HCT116 (cell line): ENCODE measurements at regions not wholly inside any gene's neighbourhood (a gene's known extent, or its start where the extent isn't known, plus 50 kb on each side); places are given as distances from the start of the nearest gene placed in this dataset.
"Not testable (repeated sequence)": the region's sequence is repeated elsewhere in the genome, so short reads cannot be mapped to it uniquely, and the experiment has no call there.

Experiments used
- ATAC-seq: fragments of 200-7000 bp; cut with Tn5 transposase; 2 replicates; pipeline ENCODE4 v1.9.1; 2020; ENCODE audit warnings: mild to moderate bottlenecking, moderate library complexity
- BruUV-seq: library from RNA; stranded (reverse); fragments of 400-500 nt; replicated peaks from 2 replicates; lab custom pipeline; 2021; lab: Mats Ljungman, UMichigan
- CTCF ChIA-PET: fragments of 300-600 bp; sonication (Branson Sonifier 250); formaldehyde crosslinking; loops from one replicate; lab custom pipeline; 2021; ENCODE audit warnings: antibody characterized with exemption; lab: Charles Lee
- POLR2A ChIA-PET: fragments of 300-600, 350-600 bp; sonication (Branson Sonifier 250); formaldehyde crosslinking; loops from one replicate; lab custom pipeline; 2021; ENCODE audit warnings: antibody characterized with exemption; lab: Charles Lee
- RAD21 ChIA-PET, 2 experiments: fragments of 300-600 bp; sonication (Branson Sonifier 250); formaldehyde crosslinking; loops; one replicate each; lab custom pipeline; 2023; ENCODE audit warnings: low total read pairs in 2 of 2; ENCODE audit not compliant: uncharacterized antibody in 2 of 2, unreplicated experiment in 2 of 2, low non-redundant PET in 1 of 2; lab: Charles Lee
- DNase-seq: peaks from one replicate; pipeline ENCODE4 v3.0.0-alpha.2; 2010; ENCODE audit warnings: low read depth, low spot score
- H2AFZ ChIP-seq: fragments of 200-600 bp; shearing (Covaris generic), sonication (generic); 2 replicates; pipeline ENCODE4 v1.6.1; 2017; ENCODE audit warnings: low read depth, mixed run types, mixed read lengths, antibody characterized with exemption, low read length; ENCODE audit not compliant: poor library complexity, severe bottlenecking
- H3K27ac ChIP-seq: 2 replicates; pipeline ENCODE4 v1.5.1; 2012; ENCODE audit warnings: low read depth, low read length
- H3K27me3 ChIP-seq: fragments of 200-600 bp; sonication (generic); 2 replicates; pipeline ENCODE4 v1.6.1; 2016; ENCODE audit warnings: mixed run types, low read length, mixed read lengths; ENCODE audit not compliant: insufficient read depth
- H3K36me3 ChIP-seq, 2 experiments: fragments of 200-500 bp in 1 of 2; fragments of 200-600 bp in 1 of 2; sonication (Bioruptor generic) in 1 of 2; sonication (generic) in 1 of 2; 2 replicates each; pipeline versions ENCODE4 v1.5.1 to v1.6.1; 2014 to 2016; ENCODE audit warnings: low read length in 2 of 2, inconsistent platforms in 1 of 2, mixed read lengths in 1 of 2, mixed run types in 1 of 2; ENCODE audit not compliant: insufficient read depth in 2 of 2, control insufficient read depth in 1 of 2
- H3K4me1 ChIP-seq, 2 experiments: fragments of 200-600 bp in 1 of 2; sonication (generic) in 1 of 2; 2 replicates each; pipeline versions ENCODE4 v1.5.1 to v1.6.1; 2012 to 2017; ENCODE audit warnings: low read length in 2 of 2, inconsistent platforms in 1 of 2, mild to moderate bottlenecking in 1 of 2, mixed read lengths in 1 of 2, mixed run types in 1 of 2, moderate library complexity in 1 of 2; ENCODE audit not compliant: insufficient read depth in 2 of 2, control insufficient read depth in 1 of 2
- H3K4me2 ChIP-seq: fragments of 200-600 bp; sonication (generic); 2 replicates; pipeline ENCODE4 v1.6.1; 2017; ENCODE audit warnings: mixed run types, low read length, mixed read lengths
- H3K4me3 ChIP-seq, 2 experiments: fragments of 200-600 bp in 1 of 2; sonication (generic) in 1 of 2; replicated peaks in 1 of 2; 2 replicates each; pipeline ENCODE4 v1.5.1; 2011 to 2016; ENCODE audit warnings: low read length in 2 of 2, control low read depth in 1 of 2, low read depth in 1 of 2, mild to moderate bottlenecking in 1 of 2, mixed read lengths in 1 of 2, mixed run types in 1 of 2
- H3K79me2 ChIP-seq: fragments of 200-600 bp; sonication (generic); 2 replicates; pipeline ENCODE4 v1.6.1; 2017; ENCODE audit warnings: mild to moderate bottlenecking, mixed run types, low read length, moderate library complexity, mixed read lengths; ENCODE audit not compliant: insufficient read depth
- H3K9ac ChIP-seq: fragments of 200-600 bp; sonication (generic); 2 replicates; pipeline ENCODE4 v1.6.1; 2016; ENCODE audit warnings: low read length, mixed read lengths
- H3K9me2 ChIP-seq: fragments of 200-600 bp; sonication (generic), shearing (Covaris generic); 2 replicates; pipeline ENCODE4 v1.6.1; 2017; ENCODE audit warnings: mixed run types, mild to moderate bottlenecking, moderate library complexity; ENCODE audit not compliant: insufficient read depth
- H3K9me3 ChIP-seq, 2 experiments: fragments of 200-500 bp in 1 of 2; fragments of 200-600 bp in 1 of 2; sonication (Bioruptor generic) in 1 of 2; sonication (generic) in 1 of 2; 2 replicates each; pipeline ENCODE4 v1.6.1; 2014 to 2017; ENCODE audit warnings: low read length in 2 of 2, mixed read lengths in 2 of 2, inconsistent platforms in 1 of 2, low read depth in 1 of 2, mild to moderate bottlenecking in 1 of 2, mixed run types in 1 of 2, moderate library complexity in 1 of 2; ENCODE audit not compliant: control insufficient read depth in 1 of 2, insufficient read depth in 1 of 2
- H4K20me1 ChIP-seq: fragments of 200-600 bp; sonication (generic), shearing (Covaris generic); 2 replicates; pipeline ENCODE4 v1.6.1; 2017; ENCODE audit warnings: mixed run types, mild to moderate bottlenecking, moderate library complexity; ENCODE audit not compliant: insufficient read depth
- intact Hi-C: fragments of 100-400 bp; cut with micrococcal nuclease; formaldehyde crosslinking; loops from 2 replicates; pipeline ENCODE4 v1.10.0; 2022

DNA sequence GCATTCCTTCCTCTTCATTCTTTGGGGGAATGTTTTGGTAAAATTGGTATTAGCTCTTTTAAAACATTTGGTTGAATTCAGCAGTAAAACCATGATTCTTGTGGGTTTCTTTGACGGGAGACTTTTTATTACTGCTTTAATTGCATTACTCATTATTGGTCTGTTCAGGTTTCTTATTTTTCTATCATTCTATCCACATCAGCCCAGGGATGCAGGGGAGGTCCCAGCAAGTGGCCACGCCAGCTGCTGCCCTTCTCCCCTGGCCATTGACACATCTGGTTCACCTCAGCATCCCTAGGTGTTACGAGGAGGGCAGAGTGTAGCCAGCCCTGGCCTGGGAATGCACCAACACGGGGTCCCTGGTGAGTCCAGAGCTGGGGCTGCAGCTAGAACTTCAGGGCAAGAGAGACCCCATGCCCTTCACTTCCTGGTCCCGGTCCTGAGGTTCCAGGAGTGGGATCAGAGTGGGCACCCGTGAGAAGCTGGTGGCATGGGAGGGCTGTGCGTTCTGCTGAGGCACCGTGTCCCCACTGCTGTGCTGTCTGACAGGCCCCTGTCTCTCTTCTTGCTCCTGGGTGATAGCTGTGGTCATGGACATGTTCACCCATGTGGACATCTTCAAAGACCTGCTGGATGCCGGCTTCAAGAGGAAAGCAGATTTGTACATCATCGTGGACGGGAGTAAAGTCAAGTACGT is 72.1 kb upstream of the THOC3 start:
- H3K9ac ChIP-seq, H4K20me1 ChIP-seq, H3K9me2 ChIP-seq, intact Hi-C loops, CTCF ChIA-PET, DNase-seq, ATAC-seq, POLR2A ChIA-PET, H3K4me1 ChIP-seq, H3K79me2 ChIP-seq, H2AFZ ChIP-seq, H3K36me3 ChIP-seq, BruUV-seq, H3K4me3 ChIP-seq, H3K4me2 ChIP-seq, RAD21 ChIA-PET, H3K9me3 ChIP-seq, H3K27me3 ChIP-seq, H3K27ac ChIP-seq: not testable (repeated sequence)

GRCh38 chr5:176041248-176041994 is 73.3 kb upstream of the THOC3 start:
- H4K20me1 ChIP-seq, H3K4me1 ChIP-seq, intact Hi-C loops, DNase-seq, RAD21 ChIA-PET, H3K9me2 ChIP-seq, H3K4me2 ChIP-seq, H3K4me3 ChIP-seq, H3K36me3 ChIP-seq, H3K27ac ChIP-seq, H2AFZ ChIP-seq, POLR2A ChIA-PET, H3K27me3 ChIP-seq, H3K9me3 ChIP-seq, H3K79me2 ChIP-seq, CTCF ChIA-PET, ATAC-seq, BruUV-seq, H3K9ac ChIP-seq: not testable (repeated sequence)

- CTCF ChIA-PET, POLR2A ChIA-PET, H3K4me3 ChIP-seq, H3K27ac ChIP-seq, RAD21 ChIA-PET, H3K4me1 ChIP-seq, BruUV-seq, ATAC-seq, H3K9me2 ChIP-seq, H4K20me1 ChIP-seq, H3K27me3 ChIP-seq, DNase-seq, H3K36me3 ChIP-seq, H3K9me3 ChIP-seq, H3K79me2 ChIP-seq, H3K4me2 ChIP-seq, H2AFZ ChIP-seq, intact Hi-C loops, H3K9ac ChIP-seq: not testable (repeated sequence)
Observed at GRCh38 chr5:176042020-176042658, 74.0 kb upstream of the THOC3 start.

DNA sequence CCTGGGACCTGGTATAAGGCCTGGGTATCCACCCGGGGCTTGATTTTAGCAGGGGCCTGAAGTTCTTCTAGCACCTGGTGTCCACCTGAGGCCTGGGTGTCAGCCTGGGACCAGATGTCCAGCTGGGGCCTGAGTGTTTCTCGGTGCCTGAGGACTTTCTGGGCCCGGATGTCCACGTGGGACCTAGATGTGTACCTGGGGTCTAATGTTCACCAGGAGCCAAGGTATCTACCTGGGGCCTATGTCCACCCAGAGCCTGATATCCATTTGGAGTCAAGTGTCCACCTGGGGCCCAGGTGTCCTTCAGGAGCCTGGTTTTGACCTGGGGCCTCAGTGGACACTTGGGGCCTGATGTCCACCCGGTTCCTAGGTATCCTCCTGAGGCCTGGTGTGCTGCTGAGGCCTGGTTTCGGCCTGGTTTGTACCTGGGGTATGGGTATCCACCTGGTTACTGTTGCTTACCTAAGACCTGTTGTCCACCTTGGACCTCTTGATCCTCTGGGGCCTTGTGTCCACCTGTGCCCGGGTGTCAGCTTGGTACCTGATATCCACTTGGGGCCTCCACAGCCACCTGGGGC is 75.2 kb upstream of the THOC3 start:
- BruUV-seq, H3K4me3 ChIP-seq, H3K27me3 ChIP-seq, H3K9me3 ChIP-seq, H2AFZ ChIP-seq, intact Hi-C loops, DNase-seq, H3K4me2 ChIP-seq, CTCF ChIA-PET, ATAC-seq, H3K27ac ChIP-seq, H3K4me1 ChIP-seq, H3K9ac ChIP-seq, RAD21 ChIA-PET, POLR2A ChIA-PET, H3K79me2 ChIP-seq, H4K20me1 ChIP-seq, H3K9me2 ChIP-seq, H3K36me3 ChIP-seq: not testable (repeated sequence)
